Neural cell (in vitro differentiated cells): ENCODE measurements at regions not wholly inside any gene's neighbourhood (a gene's known extent, or its start where the extent isn't known, plus 50 kb on each side); places are given as distances from the start of the nearest gene placed in this dataset.

ENCODE experiments used
- H2AFZ ChIP-seq: fragments of 200-600, 300-800 bp; sonication (generic), shearing (Covaris generic); 2 replicates; pipeline ENCODE4 v1.6.0; 2014; ENCODE audit warnings: low read depth, mild to moderate bottlenecking, antibody characterized with exemption, low read length, moderate library complexity
- H3F3A ChIP-seq: fragments of 200-600 bp; shearing (Covaris generic); 2 replicates; pipeline ENCODE4 v1.6.1; 2016; ENCODE audit warnings: mild to moderate bottlenecking, moderate library complexity, mixed read lengths, antibody characterized with exemption, low read length; ENCODE audit not compliant: insufficient read depth, poor library complexity, severe bottlenecking
- H3K27ac ChIP-seq: fragments of 200-600, 300-800 bp; sonication (generic), shearing (Covaris generic); 2 replicates; pipeline ENCODE4 v1.5.1; 2014; ENCODE audit warnings: mild to moderate bottlenecking, low read length, moderate library complexity
- H3K27me3 ChIP-seq: fragments of 300-800, 200-600 bp; sonication (generic), shearing (Covaris generic); 2 replicates; pipeline ENCODE4 v1.6.0; 2014; ENCODE audit warnings: mild to moderate bottlenecking, low read depth, low read length, moderate library complexity; ENCODE audit not compliant: insufficient read depth
- H3K36me3 ChIP-seq: fragments of 300-800, 200-600 bp; sonication (generic), shearing (Covaris generic); 2 replicates; pipeline ENCODE4 v1.5.1; 2014; ENCODE audit warnings: mild to moderate bottlenecking, antibody characterized with exemption, low read length, moderate library complexity; ENCODE audit not compliant: insufficient read depth
- H3K4me2 ChIP-seq: fragments of 300-800, 200-600 bp; sonication (generic), shearing (Covaris generic); 2 replicates; pipeline ENCODE4 v1.6.0; 2014; ENCODE audit warnings: mild to moderate bottlenecking, low read length
- H3K4me3 ChIP-seq: fragments of 300-800, 200-600 bp; sonication (generic), shearing (Covaris generic); 2 replicates; pipeline ENCODE4 v1.5.1; 2014; ENCODE audit warnings: mild to moderate bottlenecking, low read length, moderate library complexity
- H3K79me2 ChIP-seq: fragments of 200-600 bp; shearing (Covaris generic); replicated peaks from 2 replicates; pipeline ENCODE4 v1.6.0; 2014; ENCODE audit warnings: mild to moderate bottlenecking, low read length, moderate library complexity; ENCODE audit not compliant: insufficient read depth
- H3K9ac ChIP-seq: fragments of 300-800, 200-600 bp; sonication (generic), shearing (Covaris generic); 2 replicates; pipeline ENCODE4 v1.6.1; 2016; ENCODE audit warnings: mild to moderate bottlenecking, low read length, mixed read lengths
- H3K9me2 ChIP-seq: fragments of 200-600 bp; shearing (Covaris generic); 2 replicates; pipeline ENCODE4 v1.6.1; 2016; ENCODE audit warnings: mild to moderate bottlenecking, low read length, mixed read lengths; ENCODE audit not compliant: insufficient read depth
- H3K9me3 ChIP-seq: fragments of 200-600, 300-800 bp; sonication (generic), shearing (Covaris generic); 2 replicates; pipeline ENCODE4 v1.6.1; 2016; ENCODE audit warnings: mild to moderate bottlenecking, mixed run types, low read length, moderate library complexity, mixed read lengths
- H4K20me1 ChIP-seq: fragments of 200-600 bp; shearing (Covaris generic); 2 replicates; pipeline ENCODE4 v1.6.1; 2016; ENCODE audit warnings: mild to moderate bottlenecking, mixed run types; ENCODE audit not compliant: insufficient read depth
- EP300 ChIP-seq: fragments of 450-650 bp; conservative IDR thresholded peaks from 2 replicates; pipeline ENCODE4 v1.6.1; 2014; ENCODE audit warnings: antibody characterized with exemption, mild to moderate bottlenecking, moderate library complexity; ENCODE audit not compliant: poor library complexity, severe bottlenecking
- EZH2 ChIP-seq: fragments of 200-600, 300-800 bp; shearing (Covaris generic), sonication (generic); IDR thresholded peaks from 2 replicates; pipeline ENCODE4 v1.6.1; 2014; ENCODE audit warnings: antibody characterized with exemption, low read length, borderline replicate concordance, mild to moderate bottlenecking; ENCODE audit not compliant: insufficient read depth, poor library complexity, severe bottlenecking
- MXI1 ChIP-seq: fragments of 450-650 bp; conservative IDR thresholded peaks from 2 replicates; pipeline ENCODE4 v1.6.1; 2014; ENCODE audit warnings: antibody characterized with exemption, mild to moderate bottlenecking; ENCODE audit not compliant: poor library complexity, severe bottlenecking
- POLR2AphosphoS5 ChIP-seq: IDR thresholded peaks from 2 replicates; pipeline ENCODE4 v1.6.1; 2012
- RAD21 ChIP-seq: fragments of 450-650 bp; conservative IDR thresholded peaks from 2 replicates; pipeline ENCODE4 v1.6.1; 2014; ENCODE audit warnings: antibody characterized with exemption, mild to moderate bottlenecking, moderate library complexity
- SMC3 ChIP-seq: fragments of 450-650 bp; conservative IDR thresholded peaks from 2 replicates; pipeline ENCODE4 v1.6.1; 2014; ENCODE audit warnings: antibody characterized with exemption, mild to moderate bottlenecking, moderate library complexity; ENCODE audit not compliant: poor library complexity
- TAF1 ChIP-seq: IDR thresholded peaks from 2 replicates; pipeline ENCODE4 v1.6.1; 2012; ENCODE audit warnings: low read depth
- TF ChIP-seq, protein P1 (sequence below): IDR thresholded peaks from 2 replicates; pipeline ENCODE4 v1.6.1; 2012; ENCODE audit warnings: borderline replicate concordance
- TF ChIP-seq, protein P2 (sequence below): fragments of 450-650 bp; IDR thresholded peaks from 2 replicates; pipeline ENCODE4 v1.5.1; 2014; ENCODE audit warnings: antibody characterized with exemption, mild to moderate bottlenecking, moderate library complexity; ENCODE audit not compliant: poor library complexity, severe bottlenecking

DNA sequence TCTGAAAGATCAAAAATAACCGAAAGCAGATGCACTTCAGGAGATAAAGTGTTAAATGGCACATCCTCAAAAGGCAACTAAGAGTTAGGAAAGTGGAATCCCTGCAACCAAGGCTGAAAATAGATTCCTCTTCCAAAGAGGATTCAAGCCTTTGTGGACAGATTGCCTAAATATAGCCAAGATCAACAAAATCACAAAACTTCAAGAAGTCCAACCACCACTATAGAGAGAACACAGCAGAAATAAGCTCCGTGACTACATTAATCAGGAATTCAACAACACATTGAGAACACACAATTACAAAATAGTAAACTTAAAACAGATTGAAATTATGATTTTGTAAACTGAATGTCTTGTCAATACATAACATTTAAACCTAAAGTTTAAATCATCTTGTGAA is 165.7 kb downstream of the LNPK start:
- TF ChIP-seq TAF1: no peak
- Histone ChIP-seq H4K20me1 (no peaks in the 10 kb centered on the region), H3K27ac (no peak overlapping the region), H3K27me3 (no peaks in the 10 kb centered on the region), H3K4me2 (no peak overlapping the region), H2AFZ (no peak overlapping the region), H3K79me2 (no peaks in the 10 kb centered on the region), H3K9me3 (no peaks in the 10 kb centered on the region), H3K36me3 (no peaks in the 10 kb centered on the region), H3K9ac (no peak overlapping the region), H3K9me2 (no peaks in the 10 kb centered on the region), H3K4me3 (no peak overlapping the region), H3F3A (no peaks in the 10 kb centered on the region)

DNA sequence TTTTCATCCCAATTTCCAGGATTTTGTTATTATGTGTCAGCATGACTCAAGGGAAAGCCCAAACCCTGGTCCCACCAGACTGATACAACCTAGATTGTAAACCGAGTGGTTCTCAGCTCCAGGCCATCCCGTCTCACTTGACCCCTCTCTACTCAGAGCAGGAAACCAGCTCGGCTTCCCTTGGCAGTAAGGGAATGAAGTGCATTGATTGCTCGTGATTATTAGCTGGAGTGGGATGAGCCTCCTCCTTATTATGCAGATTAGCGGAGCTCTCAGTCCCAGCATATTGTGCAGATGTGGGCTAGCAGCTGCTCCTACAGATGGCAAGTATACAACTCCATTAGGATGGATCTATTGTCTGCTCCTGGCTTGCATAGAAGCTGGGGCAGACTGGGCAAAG is 167.6 kb downstream of the LNPK start:
- no peaks in the 10 kb centered on the region for H3K36me3 ChIP-seq
- no peak overlapping the region for H3K4me3 ChIP-seq
- H2AFZ ChIP-seq: no peak overlapping the region
- no peaks in the 10 kb centered on the region for H3K9me3 ChIP-seq
- no peak overlapping the region for H3K4me2 ChIP-seq
- H3K27ac ChIP-seq: no peak overlapping the region
- no peak overlapping the region for H3K9ac ChIP-seq
- H4K20me1 ChIP-seq: no peaks in the 10 kb centered on the region
- TF ChIP-seq SMC3: no peak
- no peak for TF ChIP-seq TAF1
- TF ChIP-seq RAD21: no peak
- TF ChIP-seq, protein P1, sequence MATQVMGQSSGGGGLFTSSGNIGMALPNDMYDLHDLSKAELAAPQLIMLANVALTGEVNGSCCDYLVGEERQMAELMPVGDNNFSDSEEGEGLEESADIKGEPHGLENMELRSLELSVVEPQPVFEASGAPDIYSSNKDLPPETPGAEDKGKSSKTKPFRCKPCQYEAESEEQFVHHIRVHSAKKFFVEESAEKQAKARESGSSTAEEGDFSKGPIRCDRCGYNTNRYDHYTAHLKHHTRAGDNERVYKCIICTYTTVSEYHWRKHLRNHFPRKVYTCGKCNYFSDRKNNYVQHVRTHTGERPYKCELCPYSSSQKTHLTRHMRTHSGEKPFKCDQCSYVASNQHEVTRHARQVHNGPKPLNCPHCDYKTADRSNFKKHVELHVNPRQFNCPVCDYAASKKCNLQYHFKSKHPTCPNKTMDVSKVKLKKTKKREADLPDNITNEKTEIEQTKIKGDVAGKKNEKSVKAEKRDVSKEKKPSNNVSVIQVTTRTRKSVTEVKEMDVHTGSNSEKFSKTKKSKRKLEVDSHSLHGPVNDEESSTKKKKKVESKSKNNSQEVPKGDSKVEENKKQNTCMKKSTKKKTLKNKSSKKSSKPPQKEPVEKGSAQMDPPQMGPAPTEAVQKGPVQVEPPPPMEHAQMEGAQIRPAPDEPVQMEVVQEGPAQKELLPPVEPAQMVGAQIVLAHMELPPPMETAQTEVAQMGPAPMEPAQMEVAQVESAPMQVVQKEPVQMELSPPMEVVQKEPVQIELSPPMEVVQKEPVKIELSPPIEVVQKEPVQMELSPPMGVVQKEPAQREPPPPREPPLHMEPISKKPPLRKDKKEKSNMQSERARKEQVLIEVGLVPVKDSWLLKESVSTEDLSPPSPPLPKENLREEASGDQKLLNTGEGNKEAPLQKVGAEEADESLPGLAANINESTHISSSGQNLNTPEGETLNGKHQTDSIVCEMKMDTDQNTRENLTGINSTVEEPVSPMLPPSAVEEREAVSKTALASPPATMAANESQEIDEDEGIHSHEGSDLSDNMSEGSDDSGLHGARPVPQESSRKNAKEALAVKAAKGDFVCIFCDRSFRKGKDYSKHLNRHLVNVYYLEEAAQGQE: no peak
- no peak for TF ChIP-seq POLR2AphosphoS5
- TF ChIP-seq MXI1: no peak
- TF ChIP-seq, protein P2, sequence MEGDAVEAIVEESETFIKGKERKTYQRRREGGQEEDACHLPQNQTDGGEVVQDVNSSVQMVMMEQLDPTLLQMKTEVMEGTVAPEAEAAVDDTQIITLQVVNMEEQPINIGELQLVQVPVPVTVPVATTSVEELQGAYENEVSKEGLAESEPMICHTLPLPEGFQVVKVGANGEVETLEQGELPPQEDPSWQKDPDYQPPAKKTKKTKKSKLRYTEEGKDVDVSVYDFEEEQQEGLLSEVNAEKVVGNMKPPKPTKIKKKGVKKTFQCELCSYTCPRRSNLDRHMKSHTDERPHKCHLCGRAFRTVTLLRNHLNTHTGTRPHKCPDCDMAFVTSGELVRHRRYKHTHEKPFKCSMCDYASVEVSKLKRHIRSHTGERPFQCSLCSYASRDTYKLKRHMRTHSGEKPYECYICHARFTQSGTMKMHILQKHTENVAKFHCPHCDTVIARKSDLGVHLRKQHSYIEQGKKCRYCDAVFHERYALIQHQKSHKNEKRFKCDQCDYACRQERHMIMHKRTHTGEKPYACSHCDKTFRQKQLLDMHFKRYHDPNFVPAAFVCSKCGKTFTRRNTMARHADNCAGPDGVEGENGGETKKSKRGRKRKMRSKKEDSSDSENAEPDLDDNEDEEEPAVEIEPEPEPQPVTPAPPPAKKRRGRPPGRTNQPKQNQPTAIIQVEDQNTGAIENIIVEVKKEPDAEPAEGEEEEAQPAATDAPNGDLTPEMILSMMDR: no peak
- no peak for TF ChIP-seq EP300
- no peak for TF ChIP-seq EZH2
- H3K79me2 ChIP-seq: no peaks in the 10 kb centered on the region
- no peaks in the 10 kb centered on the region for H3K9me2 ChIP-seq
- H3F3A ChIP-seq: no peaks in the 10 kb centered on the region
- no peaks in the 10 kb centered on the region for H3K27me3 ChIP-seq

DNA sequence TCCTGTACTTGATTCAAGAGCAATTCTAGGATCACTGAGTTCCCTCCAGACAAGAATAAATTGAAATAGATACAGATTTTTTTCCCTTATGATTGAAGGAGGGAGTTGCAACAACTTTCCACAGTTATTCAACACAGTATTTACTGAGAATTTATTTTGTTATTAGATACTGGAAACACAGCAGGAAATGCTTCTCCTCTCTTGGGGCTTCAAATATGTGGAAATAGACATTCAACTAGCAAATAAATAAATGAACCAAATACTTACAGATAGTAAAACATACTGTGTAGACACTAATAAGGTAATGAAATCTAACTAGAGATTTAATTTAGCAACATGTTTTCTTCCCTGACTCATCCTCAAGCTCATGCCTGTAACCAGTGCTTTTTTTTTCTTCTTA is 169.2 kb downstream of the LNPK start:
- Histone ChIP-seq H3K9ac (no peak overlapping the region), H3K79me2 (no peaks in the 10 kb centered on the region), H3K9me2 (no peaks in the 10 kb centered on the region), H3F3A (no peaks in the 10 kb centered on the region), H2AFZ (no peak overlapping the region), H4K20me1 (no peaks in the 10 kb centered on the region), H3K27ac (no peak overlapping the region), H3K4me3 (no peak overlapping the region), H3K27me3 (no peaks in the 10 kb centered on the region), H3K4me2 (no peak overlapping the region), H3K36me3 (no peaks in the 10 kb centered on the region), H3K9me3 (no peaks in the 10 kb centered on the region)
- TF ChIP-seq, protein P2: no peak
- no peak for TF ChIP-seq EZH2
- no peak for TF ChIP-seq RAD21
- TF ChIP-seq TAF1: no peak
- TF ChIP-seq, protein P1: no peak
- no peak for TF ChIP-seq MXI1
- TF ChIP-seq SMC3: no peak
- TF ChIP-seq EP300: no peak
- no peak for TF ChIP-seq POLR2AphosphoS5
